ENCODE measurements at regions not wholly inside any gene's neighbourhood (a gene's known extent, or its start where the extent isn't known, plus 50 kb on each side); places are given as distances from the start of the nearest gene placed in this dataset.
"Not testable (repeated sequence)": the region's sequence is repeated elsewhere in the genome, so short reads cannot be mapped to it uniquely, and the experiment has no call there.

- FAIRE-seq: not testable (repeated sequence)
Observed at GRCh38 chr3:21194036-21194435, 557.0 kb downstream of the ZNF385D start.

GRCh38 chr3:21188459-21188858, 562.6 kb downstream of the ZNF385D start:
- no TSS peak for BruUV-seq (replicated peaks)
- intact Hi-C loops (cut with micrococcal nuclease; ENCODE audit: unreplicated experiment): no loop called here
- CTCF ChIA-PET: no interaction called here
- DNase-seq (ENCODE audit: low read depth, low spot score): no peak
- ATAC-seq: no peak
- H3K9me3 ChIP-seq (replicated peaks; ENCODE audit: control insufficient read depth, insufficient read depth, low read length): no peaks in the 10 kb centered on the region
- no peaks in the 10 kb centered on the region for H3K4me1 ChIP-seq (ENCODE audit: control insufficient read depth, insufficient read depth, low read length)
- FAIRE-seq: no peak
- SMC1A ChIA-PET (ENCODE audit: uncharacterized antibody, unreplicated experiment): no interaction called here
- in situ Hi-C loops (cut with MboI): no loop called here
- H3K79me2 ChIP-seq (ENCODE audit: control insufficient read depth, insufficient read depth, low read length): no peaks in the 10 kb centered on the region
- H3K4me2 ChIP-seq (ENCODE audit: control insufficient read depth, insufficient read depth): no peak overlapping the region
- RAD21 ChIA-PET (ENCODE audit: unreplicated experiment): no interaction called here
- no peak overlapping the region for H3K4me3 ChIP-seq
- H3K9ac ChIP-seq (ENCODE audit: control insufficient read depth, insufficient read depth, low read length): no peak overlapping the region
- H3K36me3 ChIP-seq (ENCODE audit: control insufficient read depth in 2 of 2, insufficient read depth in 2 of 2, low read length in 1 of 2): no peaks in the 10 kb centered on the region
- no peaks in the 10 kb centered on the region for H4K20me1 ChIP-seq (ENCODE audit: control insufficient read depth, insufficient read depth)
- POLR2A ChIA-PET: no interaction called here
- H3K27ac ChIP-seq (ENCODE audit: control insufficient read depth, insufficient read depth): no peak overlapping the region
- H3K27me3 ChIP-seq (replicated peaks in 1 of 2; ENCODE audit: control insufficient read depth in 2 of 2, insufficient read depth in 2 of 2, low read length in 1 of 2): no peaks in the 10 kb centered on the region
- H2AFZ ChIP-seq (ENCODE audit: control insufficient read depth, low read depth, low read length): no peak overlapping the region
- TF ChIP-seq EZH2 (IDR thresholded peaks at IDR 0.05; ENCODE audit: borderline replicate concordance, control insufficient read depth, low read depth, low read length) (no peak), NFXL1 (IDR thresholded peaks at IDR 0.05; ENCODE audit: borderline replicate concordance) (no peak), ZNF274 (IDR thresholded peaks at IDR 0.05; ENCODE audit: insufficient read depth, insufficient read length) (no peak), ZBTB11 (CRISPR knock-in tag; IDR thresholded peaks at IDR 0.05) (no peak), NKRF (conservative IDR thresholded peaks at IDR 0.05) (no peak), NBN (IDR thresholded peaks at IDR 0.05) (no peak), MEF2A (IDR thresholded peaks at IDR 0.05; ENCODE audit: insufficient read depth, low read depth, low read length) (no peak), SRF (IDR thresholded peaks at IDR 0.05; ENCODE audit: low read depth in 2 of 2, low read length in 2 of 2) (no peak)
- TF ChIP-seq, protein P1, sequence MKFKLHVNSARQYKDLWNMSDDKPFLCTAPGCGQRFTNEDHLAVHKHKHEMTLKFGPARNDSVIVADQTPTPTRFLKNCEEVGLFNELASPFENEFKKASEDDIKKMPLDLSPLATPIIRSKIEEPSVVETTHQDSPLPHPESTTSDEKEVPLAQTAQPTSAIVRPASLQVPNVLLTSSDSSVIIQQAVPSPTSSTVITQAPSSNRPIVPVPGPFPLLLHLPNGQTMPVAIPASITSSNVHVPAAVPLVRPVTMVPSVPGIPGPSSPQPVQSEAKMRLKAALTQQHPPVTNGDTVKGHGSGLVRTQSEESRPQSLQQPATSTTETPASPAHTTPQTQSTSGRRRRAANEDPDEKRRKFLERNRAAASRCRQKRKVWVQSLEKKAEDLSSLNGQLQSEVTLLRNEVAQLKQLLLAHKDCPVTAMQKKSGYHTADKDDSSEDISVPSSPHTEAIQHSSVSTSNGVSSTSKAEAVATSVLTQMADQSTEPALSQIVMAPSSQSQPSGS (IDR thresholded peaks at IDR 0.05; ENCODE audit: low read length): no peak

More at GRCh38 chr3:21194036-21194435, 557.0 kb downstream of the ZNF385D start:
- H3K79me2 ChIP-seq (ENCODE audit: control insufficient read depth, insufficient read depth, low read length); H3K4me2 ChIP-seq (ENCODE audit: control insufficient read depth, insufficient read depth); H3K9me3 ChIP-seq (replicated peaks; ENCODE audit: control insufficient read depth, insufficient read depth, low read length); H3K27ac ChIP-seq (ENCODE audit: control insufficient read depth, insufficient read depth); intact Hi-C loops (cut with micrococcal nuclease; ENCODE audit: unreplicated experiment); H3K27me3 ChIP-seq (replicated peaks in 1 of 2; ENCODE audit: control insufficient read depth in 2 of 2, insufficient read depth in 2 of 2, low read length in 1 of 2); H3K9ac ChIP-seq (ENCODE audit: control insufficient read depth, insufficient read depth, low read length); H3K36me3 ChIP-seq (ENCODE audit: control insufficient read depth in 2 of 2, insufficient read depth in 2 of 2, low read length in 1 of 2); H4K20me1 ChIP-seq (ENCODE audit: control insufficient read depth, insufficient read depth); in situ Hi-C loops (cut with MboI); H2AFZ ChIP-seq (ENCODE audit: control insufficient read depth, low read depth, low read length); DNase-seq (ENCODE audit: low read depth, low spot score); H3K4me1 ChIP-seq (ENCODE audit: control insufficient read depth, insufficient read depth, low read length); BruUV-seq (replicated peaks); ATAC-seq; CTCF ChIA-PET; H3K4me3 ChIP-seq; POLR2A ChIA-PET; SMC1A ChIA-PET (ENCODE audit: uncharacterized antibody, unreplicated experiment); RAD21 ChIA-PET (ENCODE audit: unreplicated experiment): not testable (repeated sequence)
- WGBS (ENCODE audit: insufficient coverage, insufficient replicate concordance, low lambda C conversion rate, missing lambda C conversion rate): 7% methylated on average over 2 of the region's 2 CpGs
